Fibroblast of lung (primary cell): ENCODE measurements at regions not wholly inside any gene's neighbourhood (a gene's known extent, or its start where the extent isn't known, plus 50 kb on each side); places are given as distances from the start of the nearest gene placed in this dataset.

Experiments
- DNase-seq, 2 donors: peaks; one replicate each; pipeline versions ENCODE4 v3.0.0 to v3.0.0-alpha.2; 2010; ENCODE audit warnings: low read depth in 2 of 2
- H2AFZ ChIP-seq: 2 replicates; pipeline ENCODE4 v1.5.1; 2012; ENCODE audit warnings: low read length, control low read depth, inconsistent platforms
- H3K27ac ChIP-seq: 2 replicates; pipeline ENCODE4 v1.5.1; 2011; ENCODE audit warnings: low read length, control low read depth; ENCODE audit not compliant: insufficient read depth
- H3K27me3 ChIP-seq: 2 replicates; pipeline ENCODE4 v1.5.1; 2011; ENCODE audit warnings: mild to moderate bottlenecking, low read length; ENCODE audit not compliant: control insufficient read depth, insufficient read depth
- H3K36me3 ChIP-seq: 2 replicates; pipeline ENCODE4 v1.5.1; 2011; ENCODE audit warnings: low read length; ENCODE audit not compliant: control insufficient read depth, insufficient read depth
- H3K4me1 ChIP-seq: 2 replicates; pipeline ENCODE4 v1.5.1; 2011; ENCODE audit warnings: low read length; ENCODE audit not compliant: control insufficient read depth, insufficient read depth; ENCODE audit errors: extremely low read depth
- H3K4me2 ChIP-seq: 2 replicates; pipeline ENCODE4 v1.5.1; 2011; ENCODE audit warnings: low read length, control low read depth; ENCODE audit not compliant: insufficient read depth; ENCODE audit errors: extremely low read depth
- H3K4me3 ChIP-seq, 4 experiments: fragments of 200-600 bp in 1 of 4; sonication (generic) in 1 of 4; replicated peaks in 1 of 4; 2 replicates each; pipeline ENCODE4 v1.5.1; 2011 to 2016; ENCODE audit warnings: low read length in 4 of 4, low read depth in 3 of 4, mild to moderate bottlenecking in 3 of 4, control low read depth in 2 of 4, inconsistent platforms in 1 of 4, mixed read lengths in 1 of 4; ENCODE audit not compliant: insufficient read depth in 1 of 4; ENCODE audit errors: control extremely low read depth in 1 of 4
- H3K79me2 ChIP-seq: 2 replicates; pipeline ENCODE4 v1.5.1; 2012; ENCODE audit warnings: mild to moderate bottlenecking, low read length, inconsistent platforms; ENCODE audit not compliant: control insufficient read depth, insufficient read depth
- H3K9ac ChIP-seq: 2 replicates; pipeline ENCODE4 v1.5.1; 2011; ENCODE audit warnings: mild to moderate bottlenecking, low read length, control low read depth; ENCODE audit not compliant: insufficient read depth
- H3K9me3 ChIP-seq: 2 replicates; pipeline ENCODE4 v1.5.1; 2012; ENCODE audit warnings: low read depth, low read length; ENCODE audit not compliant: control insufficient read depth, insufficient read depth
- H4K20me1 ChIP-seq: 2 replicates; pipeline ENCODE4 v1.5.1; 2011; ENCODE audit warnings: low read length; ENCODE audit not compliant: control insufficient read depth, insufficient read depth; ENCODE audit errors: extremely low read depth
- EZH2 ChIP-seq: IDR thresholded peaks from 2 replicates; pipeline ENCODE4 v1.5.1; 2012; ENCODE audit warnings: low read length, control low read depth, mild to moderate bottlenecking; ENCODE audit errors: missing control alignments
- TF ChIP-seq, protein P1 (sequence below), 2 donors: IDR thresholded peaks in 1 of 2; conservative IDR thresholded peaks in 1 of 2; 1 replicate in 1 of 2; 2 replicates in 1 of 2; pipeline ENCODE4 v1.5.1; 2011 to 2012; ENCODE audit warnings: low read length in 2 of 2, control low read depth in 1 of 2, inconsistent platforms in 1 of 2, low read depth in 1 of 2, mild to moderate bottlenecking in 1 of 2

DNA sequence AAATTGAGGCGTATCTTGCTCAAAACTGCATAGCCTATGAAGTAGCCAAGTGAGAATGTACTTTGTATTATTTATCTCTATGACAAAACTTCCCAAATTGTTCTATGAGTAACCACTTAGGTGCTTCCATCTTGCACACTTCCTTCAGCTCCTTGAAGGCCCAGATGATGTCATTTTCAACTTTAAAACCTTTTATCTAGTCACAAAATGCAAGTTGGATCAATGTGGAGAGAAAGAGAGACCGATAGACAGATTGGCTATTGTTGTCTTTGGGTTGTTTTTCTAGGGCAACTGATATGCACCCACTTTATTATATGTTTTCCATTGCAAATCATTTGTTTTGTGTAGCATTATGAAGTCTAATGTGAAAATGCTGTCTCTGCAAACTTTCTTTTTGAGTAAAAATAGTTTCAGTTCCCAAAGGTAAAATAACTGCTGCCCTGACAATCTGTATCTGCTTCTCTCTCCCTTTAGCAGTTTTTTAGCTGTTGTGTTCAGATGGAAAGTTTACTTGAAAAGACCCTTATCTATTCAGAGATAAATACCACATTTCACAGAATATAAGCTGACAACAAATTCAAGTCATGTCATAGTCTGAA lies 73.7 kb upstream of the CITED2 start:
- no peaks in the 10 kb centered on the region for H3K9me3 ChIP-seq
- no peak overlapping the region for H2AFZ ChIP-seq
- no peaks in the 10 kb centered on the region for H4K20me1 ChIP-seq
- no peak overlapping the region for H3K27ac ChIP-seq
- H3K4me3 ChIP-seq, result no peak overlapping the region
- H3K27me3 ChIP-seq, result no peaks in the 10 kb centered on the region
- no peaks in the 10 kb centered on the region for H3K79me2 ChIP-seq
- H3K4me1 ChIP-seq, result no peaks in the 10 kb centered on the region
- H3K36me3 ChIP-seq, result no peaks in the 10 kb centered on the region
- H3K4me2 ChIP-seq, result no peak overlapping the region
- DNase-seq, result peak in 1 of 2 donors; percentile 54
- H3K9ac ChIP-seq, result no peak overlapping the region
- TF ChIP-seq EZH2, result no peak
- TF ChIP-seq, protein P1, sequence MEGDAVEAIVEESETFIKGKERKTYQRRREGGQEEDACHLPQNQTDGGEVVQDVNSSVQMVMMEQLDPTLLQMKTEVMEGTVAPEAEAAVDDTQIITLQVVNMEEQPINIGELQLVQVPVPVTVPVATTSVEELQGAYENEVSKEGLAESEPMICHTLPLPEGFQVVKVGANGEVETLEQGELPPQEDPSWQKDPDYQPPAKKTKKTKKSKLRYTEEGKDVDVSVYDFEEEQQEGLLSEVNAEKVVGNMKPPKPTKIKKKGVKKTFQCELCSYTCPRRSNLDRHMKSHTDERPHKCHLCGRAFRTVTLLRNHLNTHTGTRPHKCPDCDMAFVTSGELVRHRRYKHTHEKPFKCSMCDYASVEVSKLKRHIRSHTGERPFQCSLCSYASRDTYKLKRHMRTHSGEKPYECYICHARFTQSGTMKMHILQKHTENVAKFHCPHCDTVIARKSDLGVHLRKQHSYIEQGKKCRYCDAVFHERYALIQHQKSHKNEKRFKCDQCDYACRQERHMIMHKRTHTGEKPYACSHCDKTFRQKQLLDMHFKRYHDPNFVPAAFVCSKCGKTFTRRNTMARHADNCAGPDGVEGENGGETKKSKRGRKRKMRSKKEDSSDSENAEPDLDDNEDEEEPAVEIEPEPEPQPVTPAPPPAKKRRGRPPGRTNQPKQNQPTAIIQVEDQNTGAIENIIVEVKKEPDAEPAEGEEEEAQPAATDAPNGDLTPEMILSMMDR (conservative IDR thresholded peaks at IDR 0.05 in 1 of 2, IDR thresholded peaks at IDR 0.05 in 1 of 2; ENCODE audit: low read depth in 1 of 2, low read length in 2 of 2), result no peak

DNA sequence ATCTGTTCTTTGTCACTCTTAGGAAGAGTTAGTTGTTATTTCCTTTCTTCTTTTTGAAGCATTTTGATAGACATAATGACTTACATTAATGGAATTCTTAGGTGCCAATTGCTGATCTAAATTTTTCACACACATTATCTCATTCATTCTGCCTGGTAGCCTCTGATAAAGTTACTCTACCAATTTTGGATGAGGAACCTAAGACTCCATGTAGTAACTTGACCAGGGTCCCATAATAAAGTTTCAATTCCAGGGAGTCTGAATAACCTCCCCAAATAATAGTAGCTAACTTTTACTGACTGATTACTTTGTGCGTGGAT lies 73.2 kb upstream of the CITED2 start:
- H3K27ac ChIP-seq, result no peak overlapping the region

DNA sequence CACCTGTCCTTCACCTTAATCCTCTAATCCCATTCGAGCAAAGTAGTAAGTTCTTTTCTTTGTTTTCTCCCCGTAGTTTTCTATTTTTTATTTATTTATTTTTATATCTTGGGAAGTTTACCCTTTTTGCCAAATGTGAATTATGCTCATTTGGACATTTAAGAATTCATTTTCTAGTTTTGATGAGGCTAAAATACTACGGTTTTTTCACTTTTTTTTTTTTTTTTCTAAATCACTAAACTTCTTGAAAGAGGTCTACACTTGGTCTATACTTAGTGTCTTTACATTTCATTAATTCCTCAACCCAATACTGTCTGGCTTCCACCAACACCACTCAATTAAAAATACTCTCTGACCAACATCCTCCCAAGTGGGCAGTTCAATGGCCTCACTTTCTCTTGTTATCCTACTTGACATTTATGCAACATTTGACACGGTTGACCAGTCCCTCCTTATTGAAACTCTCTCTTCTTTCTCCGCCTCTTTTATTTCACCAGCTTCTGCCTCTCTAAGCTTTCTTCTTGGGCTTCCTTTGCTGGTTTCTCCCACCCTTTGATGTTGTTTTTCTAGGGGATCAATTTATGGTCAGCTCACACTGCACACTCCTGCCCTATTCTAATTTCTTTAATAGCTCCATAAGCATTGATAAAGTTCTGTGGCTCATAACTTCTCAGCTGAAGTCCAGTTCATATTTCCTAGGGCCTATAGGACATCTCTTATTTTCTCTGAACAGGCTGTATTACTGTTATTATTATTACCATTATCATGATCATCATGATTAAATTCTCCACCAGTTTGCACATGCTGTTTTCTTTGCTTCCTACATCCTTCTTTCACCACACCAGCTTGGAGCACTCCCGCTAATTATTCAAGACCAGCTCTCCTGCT lies 72.6 kb upstream of the CITED2 start:
- no peak overlapping the region for H2AFZ ChIP-seq

More for the DNA sequence above, 73.2 kb upstream of the CITED2 start:
- H3K9me3 ChIP-seq, result no peaks in the 10 kb centered on the region
- H2AFZ ChIP-seq, result no peak overlapping the region
- H4K20me1 ChIP-seq, result no peaks in the 10 kb centered on the region
- no peaks in the 10 kb centered on the region for H3K27me3 ChIP-seq
- H3K9ac ChIP-seq, result no peak overlapping the region
- H3K4me2 ChIP-seq, result no peak overlapping the region
- TF ChIP-seq EZH2, result no peak
- no peak overlapping the region for H3K4me3 ChIP-seq
- no peaks in the 10 kb centered on the region for H3K79me2 ChIP-seq
- H3K36me3 ChIP-seq, result no peaks in the 10 kb centered on the region
- no peaks in the 10 kb centered on the region for H3K4me1 ChIP-seq
- DNase-seq, result no peak

More for the DNA sequence above, 72.6 kb upstream of the CITED2 start:
- Histone ChIP-seq H4K20me1 (no peaks in the 10 kb centered on the region), H3K9ac (no peak overlapping the region), H3K4me1 (no peaks in the 10 kb centered on the region), H3K27ac (no peak overlapping the region), H3K4me3 (no peak overlapping the region), H3K36me3 (no peaks in the 10 kb centered on the region), H3K27me3 (no peaks in the 10 kb centered on the region), H3K4me2 (no peak overlapping the region), H3K9me3 (no peaks in the 10 kb centered on the region), H3K79me2 (no peaks in the 10 kb centered on the region)
- TF ChIP-seq, protein P1 (conservative IDR thresholded peaks at IDR 0.05 in 1 of 2, IDR thresholded peaks at IDR 0.05 in 1 of 2; ENCODE audit: low read depth in 1 of 2, low read length in 2 of 2), result no peak
- TF ChIP-seq EZH2, result no peak
- no peak for DNase-seq
